H9 (cell line): ENCODE measurements at regions not wholly inside any gene's neighbourhood (a gene's known extent, or its start where the extent isn't known, plus 50 kb on each side); places are given as distances from the start of the nearest gene placed in this dataset.
A peak's percentile ranks its signal among the peaks of the same experiment; 100 is the strongest.

Experiments used
- DNase-seq: peaks from one replicate; pipeline ENCODE4 v3.0.0-alpha.2; 2017
- H2AFZ ChIP-seq: one replicate; pipeline ENCODE4 v1.6.1; 2013; ENCODE audit warnings: mild to moderate bottlenecking, low read length, control low read depth, moderate library complexity
- H2AK5ac ChIP-seq: 2 replicates; pipeline ENCODE4 v1.6.1; 2013; ENCODE audit warnings: low read length, control low read depth, mixed read lengths; ENCODE audit not compliant: insufficient read length
- H2BK120ac ChIP-seq: one replicate; pipeline ENCODE4 v1.6.1; 2013; ENCODE audit warnings: low read depth, mild to moderate bottlenecking, low read length, control low read depth, inconsistent platforms; ENCODE audit not compliant: poor library complexity, severe bottlenecking
- H2BK12ac ChIP-seq: 2 replicates; pipeline ENCODE4 v1.6.1; 2013; ENCODE audit warnings: low read length, control low read depth, mixed read lengths, low read depth; ENCODE audit not compliant: insufficient read length
- H2BK15ac ChIP-seq: 2 replicates; pipeline ENCODE4 v1.6.1; 2013; ENCODE audit warnings: low read depth, low read length, control low read depth
- H2BK20ac ChIP-seq: one replicate; pipeline ENCODE4 v1.6.1; 2013; ENCODE audit warnings: low read depth, mild to moderate bottlenecking, low read length, control low read depth, inconsistent platforms; ENCODE audit not compliant: poor library complexity, severe bottlenecking
- H2BK5ac ChIP-seq: 2 replicates; pipeline ENCODE4 v1.6.1; 2013; ENCODE audit warnings: low read length, control low read depth, mixed read lengths; ENCODE audit not compliant: insufficient read length
- H3K14ac ChIP-seq: 2 replicates; pipeline ENCODE4 v1.6.1; 2013; ENCODE audit warnings: low read length, control low read depth; ENCODE audit not compliant: insufficient read depth
- H3K18ac ChIP-seq: 2 replicates; pipeline ENCODE4 v1.6.1; 2013; ENCODE audit warnings: low read depth, mild to moderate bottlenecking, mixed read lengths, low read length, control low read depth; ENCODE audit not compliant: insufficient read length
- H3K23ac ChIP-seq: 2 replicates; pipeline ENCODE4 v1.6.1; 2013; ENCODE audit warnings: low read length, control low read depth, mixed read lengths, low read depth; ENCODE audit not compliant: insufficient read length
- H3K23me2 ChIP-seq: 2 replicates; pipeline ENCODE4 v1.6.1; 2013; ENCODE audit warnings: low read depth, mild to moderate bottlenecking, mixed read lengths, low read length, control low read depth; ENCODE audit not compliant: insufficient read length, poor library complexity, severe bottlenecking
- H3K27ac ChIP-seq: 2 replicates; pipeline ENCODE4 v1.5.1; 2013; ENCODE audit warnings: low read length, control low read depth, mixed read lengths, low read depth; ENCODE audit not compliant: insufficient read length
- H3K27me3 ChIP-seq: 2 replicates; pipeline ENCODE4 v1.6.1; 2013; ENCODE audit warnings: low read length, control low read depth, inconsistent platforms; ENCODE audit not compliant: insufficient read depth
- H3K4ac ChIP-seq: 2 replicates; pipeline ENCODE4 v1.6.1; 2013; ENCODE audit warnings: low read depth, mild to moderate bottlenecking, control low read depth, inconsistent platforms, low read length, moderate library complexity
- H3K4me1 ChIP-seq: 2 replicates; pipeline ENCODE4 v1.6.1; 2013; ENCODE audit warnings: low read length, control low read depth, inconsistent platforms; ENCODE audit not compliant: insufficient read depth
- H3K4me2 ChIP-seq: 2 replicates; pipeline ENCODE4 v1.6.1; 2013; ENCODE audit warnings: low read length, control low read depth, mixed read lengths; ENCODE audit not compliant: insufficient read length, insufficient read depth
- H3K56ac ChIP-seq: 2 replicates; pipeline ENCODE4 v1.6.1; 2013; ENCODE audit warnings: low read depth, mild to moderate bottlenecking, mixed read lengths, low read length, control low read depth; ENCODE audit not compliant: insufficient read length
- H3K79me1 ChIP-seq: 2 replicates; pipeline ENCODE4 v1.6.1; 2013; ENCODE audit warnings: low read depth, mild to moderate bottlenecking, moderate library complexity, low read length, control low read depth, inconsistent platforms; ENCODE audit not compliant: insufficient read depth, poor library complexity, severe bottlenecking
- H3K79me2 ChIP-seq: 2 replicates; pipeline ENCODE4 v1.6.1; 2013; ENCODE audit warnings: low read length, control low read depth, inconsistent platforms; ENCODE audit not compliant: insufficient read depth
- H3K9ac ChIP-seq: 2 replicates; pipeline ENCODE4 v1.6.1; 2013; ENCODE audit warnings: low read length, control low read depth, mixed read lengths; ENCODE audit not compliant: insufficient read length; ENCODE audit errors: extremely low read depth
- H3K9me3 ChIP-seq: one replicate; pipeline ENCODE4 v1.6.1; 2013; ENCODE audit warnings: low read depth, low read length, inconsistent platforms; ENCODE audit not compliant: control insufficient read depth
- H3T11ph ChIP-seq: one replicate; pipeline ENCODE4 v1.6.1; 2013; ENCODE audit warnings: mild to moderate bottlenecking, low read length, control low read depth, inconsistent platforms
- H4K20me1 ChIP-seq: one replicate; pipeline ENCODE4 v1.6.1; 2013; ENCODE audit not compliant: control insufficient read depth, insufficient read length, insufficient read depth
- H4K5ac ChIP-seq: 2 replicates; pipeline ENCODE4 v1.6.1; 2013; ENCODE audit warnings: low read depth, mild to moderate bottlenecking, mixed read lengths, low read length, control low read depth; ENCODE audit not compliant: insufficient read length
- H4K8ac ChIP-seq: replicated peaks from 2 replicates; pipeline ENCODE4 v1.6.1; 2013; ENCODE audit warnings: low read length, control low read depth, mixed read lengths, low read depth; ENCODE audit not compliant: insufficient read length
- H4K91ac ChIP-seq: 2 replicates; pipeline ENCODE4 v1.6.1; 2013; ENCODE audit warnings: low read depth, mild to moderate bottlenecking, moderate library complexity, mixed read lengths, low read length, control low read depth; ENCODE audit not compliant: insufficient read length
- H3K27ac Mint-ChIP-seq, 3 experiments: 2 replicates in 2 of 3; 3 replicates in 1 of 3; pipeline ENCODE4 v1.8.0; 2020 to 2021; ENCODE audit warnings: mixed read lengths in 3 of 3, mild to moderate bottlenecking in 1 of 3, moderate library complexity in 1 of 3
- H3K27me3 Mint-ChIP-seq: 2 replicates; pipeline ENCODE4 v1.8.0; 2021; ENCODE audit warnings: low read depth, mild to moderate bottlenecking, moderate library complexity, mixed read lengths
- H3K36me3 Mint-ChIP-seq, 3 experiments: 2 replicates in 2 of 3; 3 replicates in 1 of 3; pipeline ENCODE4 v1.8.0; 2020 to 2021; ENCODE audit warnings: low read depth in 3 of 3, mixed read lengths in 3 of 3; ENCODE audit not compliant: insufficient read depth in 1 of 3
- H3K4me1 Mint-ChIP-seq, 2 experiments: 2 replicates each; pipeline ENCODE4 v1.8.0; 2020; ENCODE audit warnings: mixed read lengths in 2 of 2
- H3K4me3 Mint-ChIP-seq, 2 experiments: 2 replicates in 1 of 2; 3 replicates in 1 of 2; pipeline ENCODE4 v1.8.0; 2020 to 2021; ENCODE audit warnings: mild to moderate bottlenecking in 2 of 2, mixed read lengths in 2 of 2, moderate library complexity in 1 of 2
- H3K9me3 Mint-ChIP-seq, 2 experiments: 2 replicates in 1 of 2; 3 replicates in 1 of 2; pipeline ENCODE4 v1.8.0; 2020; ENCODE audit warnings: mild to moderate bottlenecking in 2 of 2, mixed read lengths in 2 of 2, moderate library complexity in 1 of 2
- WGBS: extraction: QIAGEN DNeasy Blood & Tissue Kit; methylation state at CpG from one replicate; pipeline ENCODE4 v1.1.7; 2013; ENCODE audit warnings: missing lambda C conversion rate, low lambda C conversion rate, mixed read lengths; ENCODE audit not compliant: insufficient read length; ENCODE audit errors: extremely low coverage; 5-methylcytosine and 5-hydroxymethylcytosine counted together
- TF ChIP-seq, protein P1 (sequence below): fragments of 200-600 bp; sonication (generic); conservative IDR thresholded peaks from 3 replicates; pipeline ENCODE4 v1.8.0; 2021; ENCODE audit warnings: antibody characterized with exemption, mild to moderate bottlenecking

DNA sequence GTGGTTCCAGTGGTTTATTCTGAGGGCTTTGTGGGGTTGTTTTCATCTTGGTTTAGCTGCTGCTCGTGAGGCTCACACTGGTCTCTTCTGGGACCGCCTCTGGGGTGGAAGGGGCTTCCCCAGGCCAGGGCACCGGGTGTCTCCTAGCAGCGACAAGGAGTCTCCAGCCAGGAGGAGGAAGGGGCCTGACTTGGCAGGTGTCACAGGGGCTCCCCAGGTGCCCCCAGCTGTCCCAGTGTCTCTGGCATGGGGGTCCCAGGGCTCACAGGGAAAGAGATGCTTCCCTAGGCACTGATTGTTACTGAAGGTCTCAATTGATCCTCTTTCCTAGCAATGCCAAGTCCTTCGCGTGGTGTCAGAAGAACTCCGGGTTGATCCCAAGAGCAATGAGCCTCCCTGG, 241.1 kb upstream of the IRX4 start:
- no peak overlapping the region for H3K18ac ChIP-seq
- no peaks in the 10 kb centered on the region for H3K27me3 ChIP-seq
- H3K4ac ChIP-seq = no peak overlapping the region
- no peak overlapping the region for H3K4me2 ChIP-seq
- H4K91ac ChIP-seq = no peak overlapping the region
- H3K79me1 ChIP-seq = no peaks in the 10 kb centered on the region
- H2BK5ac ChIP-seq = no peak overlapping the region
- H2BK15ac ChIP-seq = no peak overlapping the region
- H3K4me1 Mint-ChIP-seq = no peaks in the 10 kb centered on the region
- WGBS = no CpG with 5 or more reads among the region's 7 CpGs
- H3K27me3 Mint-ChIP-seq = peaks cover 3% of the 10 kb centered on the region
- H3K27ac Mint-ChIP-seq = peak overlapping the region in 1 of 3 experiments; percentile 63; a peak in 1 of 7 replicates
- H3K9ac ChIP-seq = no peak overlapping the region
- H3K36me3 Mint-ChIP-seq = peaks cover 0 to 3% (median 0%) of the 10 kb centered on the region in 3 experiments; a peak in 3 of 7 replicates
- H3K14ac ChIP-seq = no peak overlapping the region
- H2BK12ac ChIP-seq = no peak overlapping the region
- peaks cover 11 to 16% of the 10 kb centered on the region in 2 experiments for H3K9me3 Mint-ChIP-seq
- H2BK20ac ChIP-seq = no peak overlapping the region
- no peak overlapping the region for H2BK120ac ChIP-seq
- H4K5ac ChIP-seq = no peak overlapping the region
- no peaks in the 10 kb centered on the region for H3K4me1 ChIP-seq
- H3K4me3 Mint-ChIP-seq = no peak overlapping the region
- no peaks in the 10 kb centered on the region for H4K20me1 ChIP-seq
- H3K23ac ChIP-seq = no peak overlapping the region
- no peak overlapping the region for H3K27ac ChIP-seq
- no peaks in the 10 kb centered on the region for H3K9me3 ChIP-seq
- TF ChIP-seq, protein P1, sequence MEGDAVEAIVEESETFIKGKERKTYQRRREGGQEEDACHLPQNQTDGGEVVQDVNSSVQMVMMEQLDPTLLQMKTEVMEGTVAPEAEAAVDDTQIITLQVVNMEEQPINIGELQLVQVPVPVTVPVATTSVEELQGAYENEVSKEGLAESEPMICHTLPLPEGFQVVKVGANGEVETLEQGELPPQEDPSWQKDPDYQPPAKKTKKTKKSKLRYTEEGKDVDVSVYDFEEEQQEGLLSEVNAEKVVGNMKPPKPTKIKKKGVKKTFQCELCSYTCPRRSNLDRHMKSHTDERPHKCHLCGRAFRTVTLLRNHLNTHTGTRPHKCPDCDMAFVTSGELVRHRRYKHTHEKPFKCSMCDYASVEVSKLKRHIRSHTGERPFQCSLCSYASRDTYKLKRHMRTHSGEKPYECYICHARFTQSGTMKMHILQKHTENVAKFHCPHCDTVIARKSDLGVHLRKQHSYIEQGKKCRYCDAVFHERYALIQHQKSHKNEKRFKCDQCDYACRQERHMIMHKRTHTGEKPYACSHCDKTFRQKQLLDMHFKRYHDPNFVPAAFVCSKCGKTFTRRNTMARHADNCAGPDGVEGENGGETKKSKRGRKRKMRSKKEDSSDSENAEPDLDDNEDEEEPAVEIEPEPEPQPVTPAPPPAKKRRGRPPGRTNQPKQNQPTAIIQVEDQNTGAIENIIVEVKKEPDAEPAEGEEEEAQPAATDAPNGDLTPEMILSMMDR = no peak
- no peak overlapping the region for H2AK5ac ChIP-seq
- no peak overlapping the region for H4K8ac ChIP-seq
- DNase-seq = no peak
- no peak overlapping the region for H3T11ph ChIP-seq
- H3K23me2 ChIP-seq = no peaks in the 10 kb centered on the region
- no peak overlapping the region for H2AFZ ChIP-seq
- no peaks in the 10 kb centered on the region for H3K79me2 ChIP-seq
- no peak overlapping the region for H3K56ac ChIP-seq
